ENCODE measurements at regions not wholly inside any gene's neighbourhood (a gene's known extent, or its start where the extent isn't known, plus 50 kb on each side); places are given as distances from the start of the nearest gene placed in this dataset.

GRCh38 chr9:81112627-81113452, 576.5 kb downstream of the TLE1 start:
- Mint-ChIP-seq H3K4me3 (ENCODE audit: unreplicated experiment) (peak overlapping the region; percentile 21), H3K36me3 (ENCODE audit: unreplicated experiment) (no peaks in the 10 kb centered on the region), H3K9me3 (ENCODE audit: unreplicated experiment) (no peaks in the 10 kb centered on the region), H3K27ac (ENCODE audit: unreplicated experiment) (peak overlapping the region; percentile 91), H3K27me3 (ENCODE audit: unreplicated experiment) (peaks cover 2% of the 10 kb centered on the region), H3K4me1 (ENCODE audit: low read depth, unreplicated experiment) (peaks cover 42% of the 10 kb centered on the region)
- DNase-seq: peak; percentile 43
- TF ChIP-seq, protein P1, sequence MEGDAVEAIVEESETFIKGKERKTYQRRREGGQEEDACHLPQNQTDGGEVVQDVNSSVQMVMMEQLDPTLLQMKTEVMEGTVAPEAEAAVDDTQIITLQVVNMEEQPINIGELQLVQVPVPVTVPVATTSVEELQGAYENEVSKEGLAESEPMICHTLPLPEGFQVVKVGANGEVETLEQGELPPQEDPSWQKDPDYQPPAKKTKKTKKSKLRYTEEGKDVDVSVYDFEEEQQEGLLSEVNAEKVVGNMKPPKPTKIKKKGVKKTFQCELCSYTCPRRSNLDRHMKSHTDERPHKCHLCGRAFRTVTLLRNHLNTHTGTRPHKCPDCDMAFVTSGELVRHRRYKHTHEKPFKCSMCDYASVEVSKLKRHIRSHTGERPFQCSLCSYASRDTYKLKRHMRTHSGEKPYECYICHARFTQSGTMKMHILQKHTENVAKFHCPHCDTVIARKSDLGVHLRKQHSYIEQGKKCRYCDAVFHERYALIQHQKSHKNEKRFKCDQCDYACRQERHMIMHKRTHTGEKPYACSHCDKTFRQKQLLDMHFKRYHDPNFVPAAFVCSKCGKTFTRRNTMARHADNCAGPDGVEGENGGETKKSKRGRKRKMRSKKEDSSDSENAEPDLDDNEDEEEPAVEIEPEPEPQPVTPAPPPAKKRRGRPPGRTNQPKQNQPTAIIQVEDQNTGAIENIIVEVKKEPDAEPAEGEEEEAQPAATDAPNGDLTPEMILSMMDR (IDR thresholded peaks at IDR 0.05; ENCODE audit: partially characterized antibody, unreplicated experiment): no peak

DNA sequence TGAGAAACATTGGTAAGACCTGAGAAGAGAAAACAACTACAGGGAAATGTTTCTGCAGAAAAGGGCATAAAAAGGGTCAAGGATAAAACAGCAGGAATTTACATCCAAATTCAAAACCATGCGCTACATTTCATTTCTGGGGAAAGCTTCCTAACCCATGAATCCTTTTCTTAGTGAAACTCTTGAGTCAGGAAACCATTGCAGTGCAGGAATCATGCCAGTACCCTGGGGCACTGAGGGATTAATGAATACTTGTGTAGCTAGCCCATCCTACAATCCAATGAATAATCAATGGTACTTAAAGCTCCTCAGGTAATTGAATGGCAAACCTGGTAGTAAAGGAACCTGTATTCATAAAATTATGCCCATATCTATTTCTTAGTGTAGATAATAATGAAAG, 580.5 kb downstream of the TLE1 start:
- Mint-ChIP-seq H3K27ac (ENCODE audit: unreplicated experiment) (no peak overlapping the region), H3K4me3 (ENCODE audit: unreplicated experiment) (no peak overlapping the region), H3K9me3 (ENCODE audit: unreplicated experiment) (no peaks in the 10 kb centered on the region), H3K27me3 (ENCODE audit: unreplicated experiment) (peaks cover 1% of the 10 kb centered on the region), H3K36me3 (ENCODE audit: unreplicated experiment) (no peaks in the 10 kb centered on the region), H3K4me1 (ENCODE audit: low read depth, unreplicated experiment) (peaks cover 31% of the 10 kb centered on the region)
- DNase-seq: no peak
- TF ChIP-seq, protein P1 (IDR thresholded peaks at IDR 0.05; ENCODE audit: partially characterized antibody, unreplicated experiment): no peak

DNA sequence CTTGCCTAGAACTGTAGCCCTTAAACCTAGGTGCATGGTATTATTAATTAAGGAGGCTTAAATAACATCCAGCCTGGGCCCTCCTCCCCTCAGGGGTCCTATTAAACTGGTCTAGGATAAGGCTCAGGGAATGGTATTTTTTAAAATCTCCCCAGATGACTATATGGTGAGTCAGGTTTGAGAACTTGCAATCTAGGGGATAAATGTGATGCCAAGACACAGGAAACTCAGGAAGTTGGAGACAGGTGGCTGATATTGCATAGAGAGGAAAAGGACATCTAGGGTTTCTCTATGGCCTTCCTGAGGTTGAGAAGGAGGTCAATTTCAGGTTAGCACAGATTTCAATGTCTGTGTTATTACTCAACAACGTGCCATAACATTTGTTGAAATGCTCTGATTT, 581.0 kb downstream of the TLE1 start:
- H3K4me1 Mint-ChIP-seq (ENCODE audit: low read depth, unreplicated experiment): peaks cover 28% of the 10 kb centered on the region
- no peak for DNase-seq
- H3K4me3 Mint-ChIP-seq (ENCODE audit: unreplicated experiment): no peak overlapping the region
- H3K27ac Mint-ChIP-seq (ENCODE audit: unreplicated experiment): no peak overlapping the region
- peaks cover 1% of the 10 kb centered on the region for H3K27me3 Mint-ChIP-seq (ENCODE audit: unreplicated experiment)
- H3K9me3 Mint-ChIP-seq (ENCODE audit: unreplicated experiment): no peaks in the 10 kb centered on the region
- TF ChIP-seq, protein P1 (IDR thresholded peaks at IDR 0.05; ENCODE audit: partially characterized antibody, unreplicated experiment): no peak
- no peaks in the 10 kb centered on the region for H3K36me3 Mint-ChIP-seq (ENCODE audit: unreplicated experiment)

- TF ChIP-seq, protein P1 (IDR thresholded peaks at IDR 0.05; ENCODE audit: partially characterized antibody, unreplicated experiment): peak; percentile 60
- Mint-ChIP-seq H3K9me3 (ENCODE audit: unreplicated experiment) (no peaks in the 10 kb centered on the region), H3K36me3 (ENCODE audit: unreplicated experiment) (no peaks in the 10 kb centered on the region), H3K4me1 (ENCODE audit: low read depth, unreplicated experiment) (peaks cover 7% of the 10 kb centered on the region), H3K27me3 (ENCODE audit: unreplicated experiment) (peaks cover 1% of the 10 kb centered on the region), H3K27ac (ENCODE audit: unreplicated experiment) (no peak overlapping the region), H3K4me3 (ENCODE audit: unreplicated experiment) (no peak overlapping the region)
- DNase-seq: no peak
Measured at GRCh38 chr9:81103597-81104471, 585.5 kb downstream of the TLE1 start.
